Mesothelial cell of epicardium (in vitro differentiated cells): ENCODE measurements at regions not wholly inside any gene's neighbourhood (a gene's known extent, or its start where the extent isn't known, plus 50 kb on each side); places are given as distances from the start of the nearest gene placed in this dataset.

Experiments used
- DNase-seq, 2 experiments: peaks; one replicate each; pipeline ENCODE4 v3.0.0; 2021; ENCODE audit warnings: low spot score in 2 of 2; ENCODE audit not compliant: unreplicated experiment in 2 of 2
- H3K27ac Mint-ChIP-seq: 2 replicates; pipeline ENCODE4 v1.8.0; 2021; ENCODE audit warnings: mixed read lengths
- H3K27me3 Mint-ChIP-seq: 2 replicates; pipeline ENCODE4 v1.8.0; 2021; ENCODE audit warnings: low read depth, mixed read lengths
- H3K36me3 Mint-ChIP-seq: 2 replicates; pipeline ENCODE4 v1.8.0; 2021; ENCODE audit warnings: mixed read lengths
- H3K4me1 Mint-ChIP-seq: 2 replicates; pipeline ENCODE4 v1.8.0; 2021; ENCODE audit warnings: mixed read lengths
- H3K4me3 Mint-ChIP-seq: 2 replicates; pipeline ENCODE4 v1.8.0; 2021; ENCODE audit warnings: mild to moderate bottlenecking, moderate library complexity, mixed read lengths
- H3K9me3 Mint-ChIP-seq: 2 replicates; pipeline ENCODE4 v1.8.0; 2021; ENCODE audit warnings: mixed read lengths
- TF ChIP-seq, protein P1 (sequence below): fragments of 200-600 bp; sonication (generic); IDR thresholded peaks from one replicate; pipeline ENCODE4 v1.5.0; 2021; ENCODE audit warnings: antibody characterized with exemption; ENCODE audit not compliant: unreplicated experiment

GRCh38 chr12:94059394-94060368, 88.7 kb upstream of the PLXNC1 start:
- TF ChIP-seq, protein P1, sequence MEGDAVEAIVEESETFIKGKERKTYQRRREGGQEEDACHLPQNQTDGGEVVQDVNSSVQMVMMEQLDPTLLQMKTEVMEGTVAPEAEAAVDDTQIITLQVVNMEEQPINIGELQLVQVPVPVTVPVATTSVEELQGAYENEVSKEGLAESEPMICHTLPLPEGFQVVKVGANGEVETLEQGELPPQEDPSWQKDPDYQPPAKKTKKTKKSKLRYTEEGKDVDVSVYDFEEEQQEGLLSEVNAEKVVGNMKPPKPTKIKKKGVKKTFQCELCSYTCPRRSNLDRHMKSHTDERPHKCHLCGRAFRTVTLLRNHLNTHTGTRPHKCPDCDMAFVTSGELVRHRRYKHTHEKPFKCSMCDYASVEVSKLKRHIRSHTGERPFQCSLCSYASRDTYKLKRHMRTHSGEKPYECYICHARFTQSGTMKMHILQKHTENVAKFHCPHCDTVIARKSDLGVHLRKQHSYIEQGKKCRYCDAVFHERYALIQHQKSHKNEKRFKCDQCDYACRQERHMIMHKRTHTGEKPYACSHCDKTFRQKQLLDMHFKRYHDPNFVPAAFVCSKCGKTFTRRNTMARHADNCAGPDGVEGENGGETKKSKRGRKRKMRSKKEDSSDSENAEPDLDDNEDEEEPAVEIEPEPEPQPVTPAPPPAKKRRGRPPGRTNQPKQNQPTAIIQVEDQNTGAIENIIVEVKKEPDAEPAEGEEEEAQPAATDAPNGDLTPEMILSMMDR, result no peak
- Mint-ChIP-seq H3K9me3 (peaks cover 10% of the 10 kb centered on the region), H3K36me3 (peaks cover 2% of the 10 kb centered on the region), H3K27ac (no peak overlapping the region), H3K27me3 (no peaks in the 10 kb centered on the region), H3K4me3 (no peak overlapping the region), H3K4me1 (peaks cover 7% of the 10 kb centered on the region)
- no peak for DNase-seq

DNA sequence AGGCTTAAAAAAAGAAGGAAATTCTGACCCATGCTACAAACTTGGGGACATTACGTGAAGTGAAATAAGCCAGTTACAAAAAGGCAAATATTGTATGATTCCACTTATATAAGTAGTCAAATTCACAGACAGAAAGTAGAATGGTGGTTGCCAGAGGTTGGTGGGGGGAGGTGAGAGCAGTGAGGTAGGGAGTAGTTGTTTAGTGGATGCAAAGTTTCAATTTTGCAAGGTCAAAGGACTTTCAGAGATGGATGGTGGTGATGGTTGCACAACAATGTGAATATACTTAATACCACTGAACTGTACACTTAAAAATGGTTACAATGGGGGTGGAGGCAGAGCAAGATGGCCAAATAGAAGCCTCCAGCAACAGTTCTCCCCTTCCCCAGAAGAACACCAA, 86.2 kb upstream of the PLXNC1 start:
- TF ChIP-seq, protein P1, result no peak
- peaks cover 17% of the 10 kb centered on the region for H3K9me3 Mint-ChIP-seq
- H3K4me3 Mint-ChIP-seq, result no peak overlapping the region
- H3K27ac Mint-ChIP-seq, result no peak overlapping the region
- peaks cover 7% of the 10 kb centered on the region for H3K4me1 Mint-ChIP-seq
- no peaks in the 10 kb centered on the region for H3K27me3 Mint-ChIP-seq
- DNase-seq, result no peak
- peaks cover 2% of the 10 kb centered on the region for H3K36me3 Mint-ChIP-seq

- Mint-ChIP-seq H3K36me3 (peaks cover 2% of the 10 kb centered on the region), H3K27me3 (no peaks in the 10 kb centered on the region), H3K9me3 (peaks cover 20% of the 10 kb centered on the region), H3K4me1 (no peaks in the 10 kb centered on the region), H3K27ac (no peak overlapping the region), H3K4me3 (no peak overlapping the region)
- TF ChIP-seq, protein P1, result no peak
- DNase-seq, result no peak
These were observed 85.4 kb upstream of the PLXNC1 start for GRCh38 chr12:94062796-94063635.

DNA sequence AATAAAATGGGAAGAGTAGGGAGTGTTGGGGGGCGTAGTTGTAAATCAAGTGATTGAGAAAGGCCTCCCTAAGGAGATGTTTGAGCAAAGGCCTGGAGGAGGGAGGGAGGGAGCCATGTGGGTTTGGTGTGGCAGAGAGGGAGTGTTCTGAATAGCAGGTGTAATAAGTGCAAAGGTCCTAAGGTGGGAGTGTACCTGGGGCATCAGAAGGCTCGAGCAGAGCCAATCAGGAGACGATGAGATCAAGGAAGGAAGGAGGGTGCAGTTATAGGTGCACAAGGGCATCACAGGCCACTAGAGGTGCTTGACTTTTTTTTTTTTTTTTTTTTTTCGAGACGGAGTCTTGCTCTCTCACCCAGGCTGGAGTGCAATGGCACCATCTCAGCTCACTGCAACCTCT, 77.9 kb upstream of the PLXNC1 start:
- peaks cover 11% of the 10 kb centered on the region for H3K4me1 Mint-ChIP-seq
- H3K27ac Mint-ChIP-seq, result no peak overlapping the region
- H3K9me3 Mint-ChIP-seq, result peaks cover 21% of the 10 kb centered on the region
- TF ChIP-seq, protein P1, result no peak
- no peak for DNase-seq
- H3K27me3 Mint-ChIP-seq, result no peaks in the 10 kb centered on the region
- H3K36me3 Mint-ChIP-seq, result peaks cover 5% of the 10 kb centered on the region
- H3K4me3 Mint-ChIP-seq, result no peak overlapping the region

DNA sequence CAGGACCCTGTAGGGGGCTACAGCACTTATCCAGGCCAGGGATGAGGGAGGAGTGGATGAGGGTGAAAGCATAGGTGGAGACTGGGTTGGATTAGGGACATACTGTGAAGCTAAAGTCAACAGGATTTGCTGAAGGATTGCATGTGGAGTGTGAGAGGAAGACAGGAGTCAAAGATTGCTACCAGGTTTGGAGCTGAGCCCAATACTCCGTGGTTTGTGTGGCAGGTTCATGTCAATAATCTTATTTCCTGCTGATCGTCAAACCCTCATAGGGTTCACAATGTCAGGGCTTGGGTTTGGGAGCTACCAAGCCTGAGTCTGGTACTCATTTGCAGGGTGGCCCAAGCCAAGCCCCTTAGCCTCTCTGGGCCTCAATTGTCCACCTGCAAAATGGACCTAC, 77.1 kb upstream of the PLXNC1 start:
- H3K4me1 Mint-ChIP-seq, result peaks cover 11% of the 10 kb centered on the region
- H3K27ac Mint-ChIP-seq, result no peak overlapping the region

More for the DNA sequence above, 77.1 kb upstream of the PLXNC1 start:
- TF ChIP-seq, protein P1, result no peak
- no peak for DNase-seq
- H3K27me3 Mint-ChIP-seq, result no peaks in the 10 kb centered on the region
- H3K4me3 Mint-ChIP-seq, result no peak overlapping the region
- peaks cover 5% of the 10 kb centered on the region for H3K36me3 Mint-ChIP-seq
- peaks cover 18% of the 10 kb centered on the region for H3K9me3 Mint-ChIP-seq
